HG02885 (cell line): ENCODE measurements at regions not wholly inside any gene's neighbourhood (a gene's known extent, or its start where the extent isn't known, plus 50 kb on each side); places are given as distances from the start of the nearest gene placed in this dataset.
"Not testable (repeated sequence)": the region's sequence is repeated elsewhere in the genome, so short reads cannot be mapped to it uniquely, and the experiment has no call there.

Experiments used
- ATAC-seq: cut with Tn5 transposase; IDR thresholded peaks from one replicate; pipeline ENCODE4 v1.9.1; 2021; ENCODE audit warnings: mild to moderate bottlenecking; ENCODE audit not compliant: unreplicated experiment, poor library complexity

GRCh38 chr6:12537389-12537788 is 179.2 kb upstream of the PHACTR1 start:
- ATAC-seq, result no peak

DNA sequence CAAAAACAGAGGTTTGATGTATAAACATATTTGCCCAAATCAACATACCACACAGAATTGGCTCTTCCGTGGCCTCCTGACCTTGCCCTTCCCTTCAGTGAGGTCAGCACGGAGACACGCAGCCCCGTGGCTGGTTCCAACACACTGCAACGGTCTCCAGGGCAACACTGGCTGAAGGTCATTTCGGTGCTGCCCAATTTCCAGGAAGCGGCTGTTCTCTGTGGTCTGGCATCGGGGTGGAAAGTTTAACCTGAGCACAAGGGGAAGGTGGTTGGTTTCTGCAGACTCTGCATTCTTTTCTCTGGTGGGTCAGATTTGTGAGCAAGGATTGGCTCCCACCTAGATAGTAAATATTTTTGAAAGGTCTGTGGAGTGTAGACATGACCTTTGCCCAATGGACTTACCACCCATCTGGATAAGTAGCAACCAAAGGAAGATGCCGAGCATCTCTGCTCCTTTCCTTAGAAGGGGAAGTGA is 177.6 kb upstream of the PHACTR1 start:
- no peak for ATAC-seq

GRCh38 chr6:12542319-12543115 is 174.1 kb upstream of the PHACTR1 start:
- not testable (repeated sequence) for ATAC-seq

DNA sequence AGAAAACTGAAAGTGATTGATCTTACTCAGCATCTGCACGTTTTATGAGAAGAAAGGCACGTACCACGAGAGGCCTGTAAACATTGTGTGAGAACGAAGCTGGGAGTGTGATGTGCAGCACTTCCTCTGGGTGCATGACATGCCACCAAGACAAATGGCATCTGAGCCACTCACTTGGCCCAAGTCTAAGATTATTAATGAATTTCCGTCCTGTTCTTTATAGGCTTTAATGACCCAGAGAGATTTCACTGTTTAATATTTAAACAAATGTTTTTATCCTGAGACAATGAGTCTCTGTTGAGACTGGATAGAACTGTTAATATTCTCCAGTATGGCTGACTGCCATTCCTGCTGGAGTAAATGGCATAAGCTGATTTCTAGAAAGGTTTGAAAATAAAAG is 172.6 kb upstream of the PHACTR1 start:
- no peak for ATAC-seq

- ATAC-seq, result no peak
These were observed 171.6 kb upstream of the PHACTR1 start for GRCh38 chr6:12544821-12545565.

DNA sequence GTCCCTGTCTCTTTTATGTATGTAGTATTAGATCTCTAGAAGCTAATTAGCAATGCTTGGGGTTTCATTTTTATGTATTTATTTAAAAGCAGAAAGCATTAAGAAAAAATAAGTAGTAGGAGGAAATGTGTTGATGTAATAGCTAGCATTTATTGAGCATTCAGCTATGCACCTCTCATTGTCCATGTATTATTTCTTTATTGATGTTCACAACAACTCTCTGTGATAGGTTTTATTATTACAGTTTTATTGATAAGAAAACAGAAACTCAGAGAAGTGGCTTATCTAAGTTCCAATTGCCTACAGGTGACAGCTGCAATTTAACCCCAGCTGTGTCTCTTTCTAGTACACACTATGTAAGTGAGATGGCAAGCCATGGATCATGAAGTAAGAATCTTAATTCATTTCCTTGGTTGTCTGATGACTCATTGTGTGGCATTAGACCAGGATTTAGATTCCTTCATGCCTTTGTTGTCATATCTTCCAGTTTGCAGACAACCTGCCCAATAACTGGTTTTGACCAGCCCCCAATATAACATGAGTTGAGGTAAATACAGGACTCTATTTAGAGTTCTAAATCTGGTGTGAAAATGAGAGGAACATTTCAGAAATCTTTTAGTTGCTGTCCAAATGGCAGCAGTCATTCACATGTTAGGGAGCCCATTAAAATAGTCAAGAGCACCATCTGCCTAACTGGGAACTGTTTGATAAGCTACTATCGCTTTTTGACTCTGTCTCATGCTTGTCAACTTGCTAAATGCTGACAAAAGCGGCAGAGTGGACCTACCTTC is 170.8 kb upstream of the PHACTR1 start:
- no peak for ATAC-seq

DNA sequence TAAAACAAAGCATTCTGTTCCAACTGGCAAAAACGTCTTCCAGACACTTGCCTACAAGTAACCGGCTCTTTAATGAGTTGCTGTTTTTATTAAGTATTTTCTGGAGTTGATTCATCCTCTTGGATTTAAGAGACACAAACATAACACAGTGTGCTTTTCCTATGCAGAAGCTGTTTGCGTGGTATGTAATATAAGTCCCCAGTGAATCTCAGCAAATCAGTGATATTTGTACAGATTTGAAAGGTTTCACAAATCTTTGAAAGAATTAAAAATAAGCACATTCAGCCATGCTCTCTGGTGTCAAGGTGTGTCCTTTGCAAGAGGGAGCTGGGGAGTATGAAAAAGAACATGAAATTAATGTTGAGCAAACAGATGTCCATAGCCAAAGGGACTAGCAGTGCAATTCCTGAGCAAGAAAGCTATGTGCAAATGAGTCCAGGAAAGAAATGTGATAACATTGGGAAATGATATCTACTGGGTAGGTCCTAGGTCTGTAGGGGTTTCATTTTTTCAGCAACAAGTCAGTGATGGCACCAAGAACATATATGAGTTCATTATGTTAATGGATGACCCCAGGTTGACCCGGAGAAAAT is 170.1 kb upstream of the PHACTR1 start:
- no peak for ATAC-seq

GRCh38 chr6:12548526-12548925 is 168.0 kb upstream of the PHACTR1 start:
- ATAC-seq, result no peak

DNA sequence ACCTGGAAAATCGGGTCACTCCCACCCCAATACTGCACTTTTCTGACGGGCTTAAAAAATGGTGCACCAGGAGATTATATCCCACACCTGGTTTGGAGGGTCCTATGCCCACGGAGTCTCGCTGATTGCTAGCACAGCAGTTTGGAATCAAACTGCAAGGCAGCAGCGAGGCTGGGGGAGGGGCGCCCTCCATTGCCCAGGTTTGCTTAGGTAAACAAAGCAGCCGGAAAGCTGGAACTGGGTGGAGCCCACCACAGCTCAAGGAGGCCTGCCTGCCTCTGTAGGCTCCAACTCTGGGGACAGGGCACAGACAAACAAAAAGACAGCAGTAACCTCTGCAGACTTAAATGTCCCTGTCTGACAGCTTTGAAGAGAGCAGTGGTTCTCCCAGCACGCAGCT is 167.1 kb upstream of the PHACTR1 start:
- not testable (repeated sequence) for ATAC-seq

DNA sequence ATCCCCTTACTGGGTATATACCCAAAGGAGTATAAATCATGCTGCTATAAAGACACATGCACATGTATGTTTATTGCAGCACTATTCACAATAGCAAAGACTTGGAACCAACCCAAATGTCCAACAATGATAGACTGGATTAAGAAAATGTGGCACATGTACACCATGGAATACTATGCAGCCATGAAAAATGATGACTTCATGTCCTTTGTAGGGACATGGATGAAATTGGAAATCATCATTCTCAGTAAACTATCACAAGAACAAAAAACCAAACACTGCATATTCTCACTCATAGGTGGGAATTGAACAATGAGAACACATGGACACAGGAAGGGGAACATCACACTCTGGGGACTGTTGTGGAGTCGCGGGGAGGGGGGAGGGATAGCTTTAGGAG is 161.7 kb upstream of the PHACTR1 start:
- not testable (repeated sequence) for ATAC-seq

GRCh38 chr6:12555267-12555666 is 161.3 kb upstream of the PHACTR1 start:
- no peak for ATAC-seq

GRCh38 chr6:12555781-12556180 is 160.8 kb upstream of the PHACTR1 start:
- no peak for ATAC-seq

GRCh38 chr6:12557765-12558164 is 158.8 kb upstream of the PHACTR1 start:
- no peak for ATAC-seq

DNA sequence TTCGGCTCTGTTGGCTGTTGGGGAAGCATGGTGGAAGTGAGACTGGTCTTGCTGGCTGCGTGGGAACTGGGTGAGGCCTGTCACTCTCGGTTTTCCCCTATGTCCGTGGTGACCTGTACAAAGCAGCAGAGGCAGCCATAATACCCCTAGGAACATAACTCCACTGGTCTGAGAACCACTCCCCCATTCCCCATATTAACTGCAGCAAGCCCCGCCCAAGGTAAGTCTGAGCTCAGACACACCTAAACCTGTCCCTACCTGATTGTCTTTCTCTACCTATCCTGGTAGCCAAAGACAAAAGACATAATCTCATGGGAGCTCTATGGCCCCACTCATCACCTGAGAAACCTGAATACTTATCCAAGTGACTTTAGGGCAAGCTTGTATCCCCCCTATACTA is 156.3 kb upstream of the PHACTR1 start:
- no peak for ATAC-seq

- no peak for ATAC-seq
These were observed 149.9 kb upstream of the PHACTR1 start for GRCh38 chr6:12566618-12567123.

DNA sequence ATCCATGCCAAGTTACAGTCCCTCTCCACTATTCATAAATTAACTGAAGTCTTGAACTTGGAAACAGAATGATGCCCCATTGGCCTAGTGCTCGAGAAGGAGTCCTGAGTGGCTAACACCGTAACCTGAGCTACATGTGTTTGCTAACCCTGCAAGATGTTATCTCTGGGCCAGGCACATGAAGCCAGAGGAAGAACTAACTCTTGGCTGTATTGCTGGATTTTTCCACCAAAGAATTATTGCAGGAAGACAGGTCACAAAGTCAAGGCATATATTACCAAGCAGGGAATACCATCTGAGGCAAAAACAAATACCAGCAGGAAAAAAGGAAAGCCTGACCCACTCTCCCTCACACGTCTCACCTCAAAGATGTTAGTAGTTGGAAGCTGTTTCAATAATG is 148.9 kb upstream of the PHACTR1 start:
- ATAC-seq, result no peak

GRCh38 chr6:12569646-12570045 is 146.9 kb upstream of the PHACTR1 start:
- ATAC-seq, result no peak

DNA sequence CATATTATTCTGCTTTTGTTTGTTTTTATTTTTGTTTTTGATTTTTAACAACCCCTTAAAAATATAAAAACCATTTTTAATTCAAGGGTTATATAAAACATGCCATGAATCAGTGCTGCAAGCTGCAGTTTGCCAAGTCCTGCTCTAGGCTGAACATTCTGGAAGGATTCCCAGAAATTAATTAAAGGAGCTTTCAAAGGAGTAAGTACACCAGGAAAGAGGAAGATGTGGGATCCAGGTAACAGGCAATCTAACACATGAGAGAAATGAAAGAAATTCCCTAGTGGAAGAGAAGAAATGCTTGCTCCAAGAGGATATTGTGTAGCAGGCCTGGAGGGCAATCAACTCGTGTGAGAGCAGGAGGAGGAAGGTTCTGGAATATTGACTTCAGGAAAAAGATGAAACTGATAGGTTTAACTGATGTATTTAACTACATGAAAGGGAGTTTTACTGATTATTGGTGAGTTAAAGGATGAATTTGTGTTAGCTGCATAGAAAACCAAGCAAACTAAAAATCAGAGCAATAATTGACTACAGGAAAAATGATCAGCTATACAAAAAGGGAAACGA is 146.0 kb upstream of the PHACTR1 start:
- ATAC-seq, result no peak

DNA sequence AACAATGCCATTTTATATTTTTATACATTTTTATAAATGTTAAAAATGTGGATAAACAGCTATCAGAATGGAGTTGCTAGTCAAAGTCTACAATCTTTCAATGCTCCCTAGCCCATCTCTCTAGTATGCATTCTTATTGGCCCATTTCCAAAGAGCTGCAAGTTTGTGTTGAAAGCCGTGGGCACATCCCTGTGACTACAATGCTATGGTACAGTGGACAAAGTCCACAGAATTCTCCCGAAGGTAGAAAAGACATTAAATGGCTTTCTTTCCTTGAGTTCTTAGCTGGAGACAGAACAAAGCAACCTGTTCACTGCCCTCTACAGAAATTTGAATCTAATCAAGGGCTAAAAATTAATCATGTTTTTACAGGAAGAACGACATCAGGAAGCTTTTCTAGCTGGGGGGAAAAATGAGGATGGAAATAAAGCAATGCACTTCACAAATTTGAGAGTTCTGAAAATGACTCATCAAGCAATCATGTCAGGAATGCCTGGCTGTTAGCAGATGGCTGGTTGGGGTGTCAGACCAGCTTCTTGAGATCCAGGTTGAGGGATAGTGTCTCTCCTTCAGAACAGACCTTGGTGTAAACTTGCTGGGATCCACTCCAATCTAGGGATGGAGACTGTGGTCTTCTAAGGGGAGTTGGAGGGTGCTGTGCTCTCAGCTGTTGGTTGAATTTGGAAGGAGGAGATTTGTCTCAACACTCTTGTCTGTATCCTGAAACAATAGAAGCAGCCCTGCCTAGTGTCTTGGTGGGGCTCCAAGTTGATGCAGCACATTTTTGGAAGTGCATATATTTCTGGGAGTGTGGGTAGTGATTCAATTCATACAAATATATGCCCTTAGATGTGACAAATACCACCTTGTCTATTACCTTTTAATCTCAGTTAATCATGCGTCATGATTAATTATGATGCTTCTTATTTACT is 143.4 kb upstream of the PHACTR1 start:
- no peak for ATAC-seq
